ENCODE measurements at regions not wholly inside any gene's neighbourhood (a gene's known extent, or its start where the extent isn't known, plus 50 kb on each side); places are given as distances from the start of the nearest gene placed in this dataset.

DNA sequence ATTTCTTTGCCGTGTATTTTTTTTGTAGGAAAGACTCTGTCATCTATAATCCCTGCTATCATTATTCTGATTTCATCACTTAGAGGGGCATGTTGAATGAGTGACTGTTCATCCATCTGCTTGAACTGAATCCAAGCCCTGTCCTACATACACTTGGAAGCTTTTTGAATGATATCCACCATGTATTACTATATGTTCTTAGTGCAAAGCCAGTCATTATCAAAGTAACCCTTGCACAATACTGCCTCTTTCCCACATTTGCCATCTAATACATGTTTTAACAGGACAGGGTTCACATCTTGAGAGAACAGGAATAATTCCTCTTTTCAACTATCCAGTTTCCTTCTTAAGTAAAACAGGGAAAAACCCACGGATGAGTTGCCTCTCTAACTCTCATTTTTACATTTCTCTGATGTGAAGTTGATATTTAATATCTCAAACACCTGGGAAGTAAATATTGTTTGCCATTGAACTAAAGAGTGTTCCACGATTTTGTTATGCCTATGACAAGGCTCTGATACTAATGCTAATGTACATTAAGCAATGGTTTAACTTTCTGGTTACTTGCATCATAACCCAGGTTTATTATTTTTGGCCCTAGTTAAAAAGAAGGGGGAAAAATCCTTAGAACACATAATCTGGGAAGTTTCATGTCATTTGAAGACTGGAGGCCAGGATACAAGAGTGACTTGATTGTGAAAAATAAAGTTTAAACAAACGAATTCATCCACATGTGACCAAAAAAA, 103.7 kb upstream of the TARS1 start:
- H3K9me3 ChIP-seq: no peaks in the 10 kb centered on the region
- intact Hi-C loops (cut with DNase I; ENCODE audit: low total_unique reads): no loop called here
- H3K4me3 ChIP-seq: no peak overlapping the region
- H3K27me3 ChIP-seq: no peaks in the 10 kb centered on the region
- peaks cover 6% of the 10 kb centered on the region for H3K4me1 ChIP-seq
- H3K27ac ChIP-seq: no peak overlapping the region
- H3K36me3 ChIP-seq (ENCODE audit: low read depth, missing control alignments): no peaks in the 10 kb centered on the region
- DNase-seq: no peak
- TF ChIP-seq, protein P1, sequence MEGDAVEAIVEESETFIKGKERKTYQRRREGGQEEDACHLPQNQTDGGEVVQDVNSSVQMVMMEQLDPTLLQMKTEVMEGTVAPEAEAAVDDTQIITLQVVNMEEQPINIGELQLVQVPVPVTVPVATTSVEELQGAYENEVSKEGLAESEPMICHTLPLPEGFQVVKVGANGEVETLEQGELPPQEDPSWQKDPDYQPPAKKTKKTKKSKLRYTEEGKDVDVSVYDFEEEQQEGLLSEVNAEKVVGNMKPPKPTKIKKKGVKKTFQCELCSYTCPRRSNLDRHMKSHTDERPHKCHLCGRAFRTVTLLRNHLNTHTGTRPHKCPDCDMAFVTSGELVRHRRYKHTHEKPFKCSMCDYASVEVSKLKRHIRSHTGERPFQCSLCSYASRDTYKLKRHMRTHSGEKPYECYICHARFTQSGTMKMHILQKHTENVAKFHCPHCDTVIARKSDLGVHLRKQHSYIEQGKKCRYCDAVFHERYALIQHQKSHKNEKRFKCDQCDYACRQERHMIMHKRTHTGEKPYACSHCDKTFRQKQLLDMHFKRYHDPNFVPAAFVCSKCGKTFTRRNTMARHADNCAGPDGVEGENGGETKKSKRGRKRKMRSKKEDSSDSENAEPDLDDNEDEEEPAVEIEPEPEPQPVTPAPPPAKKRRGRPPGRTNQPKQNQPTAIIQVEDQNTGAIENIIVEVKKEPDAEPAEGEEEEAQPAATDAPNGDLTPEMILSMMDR (IDR thresholded peaks at IDR 0.05): no peak
- TF ChIP-seq POLR2A (IDR thresholded peaks at IDR 0.05): no peak
- WGBS, 2 donors: 64% methylated on average over 4 of the region's 4 CpGs

DNA sequence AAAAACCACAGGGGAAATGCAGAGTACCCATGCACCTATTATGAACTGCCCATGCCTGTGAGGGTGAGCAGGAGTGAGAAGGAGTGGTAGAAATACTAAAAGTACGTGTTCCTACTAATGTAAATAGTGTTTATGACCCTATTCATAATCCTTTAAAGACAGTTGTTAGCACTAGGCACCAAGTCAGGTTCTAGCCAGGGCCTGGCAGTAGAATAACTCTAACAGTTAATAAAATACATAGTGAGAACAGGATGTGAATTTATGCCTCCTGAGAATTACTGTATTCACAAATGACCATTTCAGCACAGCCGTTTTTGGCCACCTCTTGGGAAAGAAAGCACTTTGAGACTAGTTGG, 103.2 kb upstream of the TARS1 start:
- H3K9me3 ChIP-seq: no peaks in the 10 kb centered on the region
- H3K4me3 ChIP-seq: no peak overlapping the region
- no peaks in the 10 kb centered on the region for H3K27me3 ChIP-seq
- H3K36me3 ChIP-seq (ENCODE audit: low read depth, missing control alignments): no peaks in the 10 kb centered on the region
- no peak for DNase-seq
- no peak overlapping the region for H3K27ac ChIP-seq
- H3K4me1 ChIP-seq: peaks cover 6% of the 10 kb centered on the region
- whole genome bisulfite sequencing, 2 donors: 55 to 60% methylated on average over 2 of the region's 2 CpGs
- intact Hi-C loops (cut with DNase I; ENCODE audit: low total_unique reads): no loop called here
- TF ChIP-seq, protein P1 (IDR thresholded peaks at IDR 0.05): no peak
- no peak for TF ChIP-seq POLR2A (IDR thresholded peaks at IDR 0.05)

DNA sequence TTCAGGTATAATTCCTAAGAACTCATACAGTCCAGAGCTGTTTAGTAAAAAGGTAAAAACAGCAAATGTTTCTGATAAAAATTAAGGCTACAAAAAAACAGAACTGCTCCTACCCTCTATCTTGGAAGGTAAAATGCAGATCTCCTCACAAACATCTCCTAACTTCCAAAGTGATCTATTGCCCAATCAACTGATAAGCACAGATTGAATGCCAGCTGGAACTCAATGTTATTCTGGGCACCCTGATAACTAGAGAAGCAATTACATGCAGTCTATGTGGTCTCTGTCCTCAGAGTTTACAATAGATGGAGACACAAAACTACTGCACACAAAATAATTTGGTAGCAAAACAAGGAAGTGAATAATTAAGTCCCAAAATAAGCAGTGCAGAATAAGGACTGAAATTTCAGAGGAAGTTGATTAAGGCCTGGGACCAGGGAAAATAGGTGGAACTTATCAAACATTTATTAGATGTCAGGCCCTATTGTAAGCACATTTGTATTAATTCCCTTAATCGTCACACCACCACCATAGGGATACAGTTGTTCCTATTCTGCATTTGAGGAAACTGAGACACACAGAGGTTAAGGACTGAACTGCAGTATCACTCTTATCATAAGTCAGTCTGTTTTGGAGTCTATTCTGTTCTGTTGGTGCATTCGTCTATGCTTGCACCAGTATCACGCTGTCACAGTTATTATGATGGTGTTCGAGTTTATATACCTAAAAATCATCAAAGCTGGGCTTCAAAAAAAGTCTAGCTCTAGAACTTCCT, 102.2 kb upstream of the TARS1 start:
- H3K4me3 ChIP-seq: no peak overlapping the region
- TF ChIP-seq POLR2A (IDR thresholded peaks at IDR 0.05): no peak
- TF ChIP-seq, protein P1 (IDR thresholded peaks at IDR 0.05): no peak
- H3K27ac ChIP-seq: no peak overlapping the region
- no peaks in the 10 kb centered on the region for H3K9me3 ChIP-seq
- H3K36me3 ChIP-seq (ENCODE audit: low read depth, missing control alignments): no peaks in the 10 kb centered on the region
- H3K27me3 ChIP-seq: no peaks in the 10 kb centered on the region
- H3K4me1 ChIP-seq: peaks cover 6% of the 10 kb centered on the region
- intact Hi-C loops (cut with DNase I; ENCODE audit: low total_unique reads): no loop called here
- no peak for DNase-seq
- 83 to 84% methylated on average over 4 of the region's 4 CpGs for WGBS, 2 donors

DNA sequence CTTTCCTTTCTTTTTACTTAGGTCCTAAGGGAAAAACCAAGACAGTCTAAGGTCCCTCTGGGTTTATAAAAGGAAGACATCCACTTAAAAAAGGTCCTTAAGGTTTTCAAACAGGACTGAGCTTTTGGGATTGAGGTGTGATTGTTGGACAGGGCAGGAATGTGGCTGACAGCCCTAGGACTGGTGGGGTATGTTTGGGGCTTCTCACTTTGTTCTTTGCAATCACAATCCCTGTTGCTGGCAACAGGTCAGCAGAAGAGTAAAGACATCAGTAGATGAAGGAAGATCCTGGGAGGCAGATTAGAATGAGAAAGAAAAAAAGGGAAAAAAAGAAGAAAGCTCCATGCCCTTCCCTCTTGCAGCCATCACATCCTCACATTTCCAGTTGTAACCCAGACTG, 101.4 kb upstream of the TARS1 start:
- DNase-seq: no peak
- no peaks in the 10 kb centered on the region for H3K27me3 ChIP-seq
- H3K9me3 ChIP-seq: no peaks in the 10 kb centered on the region
- no peak overlapping the region for H3K27ac ChIP-seq
- H3K4me3 ChIP-seq: no peak overlapping the region
- intact Hi-C loops (cut with DNase I; ENCODE audit: low total_unique reads): no loop called here
- TF ChIP-seq POLR2A (IDR thresholded peaks at IDR 0.05): no peak
- TF ChIP-seq, protein P1 (IDR thresholded peaks at IDR 0.05): no peak
- H3K36me3 ChIP-seq (ENCODE audit: low read depth, missing control alignments): no peaks in the 10 kb centered on the region
- H3K4me1 ChIP-seq: peaks cover 6% of the 10 kb centered on the region
